ENCODE measurements at regions not wholly inside any gene's neighbourhood (a gene's known extent, or its start where the extent isn't known, plus 50 kb on each side); places are given as distances from the start of the nearest gene placed in this dataset.

- no peak for DNase-seq
- H3K27ac Mint-ChIP-seq = no peak overlapping the region
Measured at GRCh38 chr1:30478283-30478682, 245.1 kb downstream of the MATN1 start.

GRCh38 chr1:30477588-30477987 lies 245.8 kb downstream of the MATN1 start:
- H3K27ac Mint-ChIP-seq = no peak overlapping the region
- no peak for TF ChIP-seq CTCF (IDR thresholded peaks at IDR 0.05)
- peaks cover 14% of the 10 kb centered on the region for H3K27me3 Mint-ChIP-seq (ENCODE audit: insufficient read depth)
- no peaks in the 10 kb centered on the region for H3K36me3 Mint-ChIP-seq (ENCODE audit: low read depth)
- no peak for DNase-seq
- peaks cover 17% of the 10 kb centered on the region for H3K9me3 Mint-ChIP-seq
- no peaks in the 10 kb centered on the region for H3K4me1 Mint-ChIP-seq (ENCODE audit: low read depth)
- H3K4me3 Mint-ChIP-seq = no peak overlapping the region

More at GRCh38 chr1:30478283-30478682, 245.1 kb downstream of the MATN1 start:
- H3K4me3 Mint-ChIP-seq = no peak overlapping the region
- no peaks in the 10 kb centered on the region for H3K4me1 Mint-ChIP-seq (ENCODE audit: low read depth)
- no peak for TF ChIP-seq CTCF (IDR thresholded peaks at IDR 0.05)
- H3K27me3 Mint-ChIP-seq (ENCODE audit: insufficient read depth) = peaks cover 14% of the 10 kb centered on the region
- H3K9me3 Mint-ChIP-seq = peaks cover 17% of the 10 kb centered on the region
- no peaks in the 10 kb centered on the region for H3K36me3 Mint-ChIP-seq (ENCODE audit: low read depth)

GRCh38 chr1:30476911-30477459 lies 246.4 kb downstream of the MATN1 start:
- no peak for TF ChIP-seq CTCF (IDR thresholded peaks at IDR 0.05)
- peaks cover 13% of the 10 kb centered on the region for H3K27me3 Mint-ChIP-seq (ENCODE audit: insufficient read depth)
- no peak for DNase-seq

DNA sequence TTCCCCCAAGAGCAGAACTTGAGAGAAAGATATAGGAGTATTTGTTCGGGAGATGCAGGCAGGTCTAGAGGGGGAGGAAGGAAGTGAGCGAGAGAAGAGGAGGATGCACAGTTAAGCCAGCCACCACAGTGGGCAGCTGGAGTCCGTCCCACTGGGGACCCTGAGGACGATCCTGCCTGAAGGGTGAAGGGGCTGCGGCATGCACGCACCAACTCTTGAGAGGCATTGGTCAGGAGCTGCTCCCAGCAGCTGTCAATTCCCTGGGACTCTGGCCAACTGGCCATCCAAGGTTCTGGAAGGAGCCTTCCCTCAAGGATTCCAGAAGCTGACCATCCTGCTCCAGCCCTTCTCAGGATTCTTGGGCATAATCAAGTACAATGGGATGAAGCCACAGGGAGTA lies 246.9 kb downstream of the MATN1 start:
- no peak overlapping the region for H3K27ac Mint-ChIP-seq
- peaks cover 11% of the 10 kb centered on the region for H3K9me3 Mint-ChIP-seq
- DNase-seq = no peak
- TF ChIP-seq CTCF (IDR thresholded peaks at IDR 0.05) = no peak
- no peaks in the 10 kb centered on the region for H3K4me1 Mint-ChIP-seq (ENCODE audit: low read depth)
- no peaks in the 10 kb centered on the region for H3K36me3 Mint-ChIP-seq (ENCODE audit: low read depth)
- H3K4me3 Mint-ChIP-seq = no peak overlapping the region
- H3K27me3 Mint-ChIP-seq (ENCODE audit: insufficient read depth) = peaks cover 13% of the 10 kb centered on the region

More at GRCh38 chr1:30476911-30477459, 246.4 kb downstream of the MATN1 start:
- peaks cover 16% of the 10 kb centered on the region for H3K9me3 Mint-ChIP-seq
- H3K4me3 Mint-ChIP-seq = no peak overlapping the region
- H3K27ac Mint-ChIP-seq = no peak overlapping the region
- H3K4me1 Mint-ChIP-seq (ENCODE audit: low read depth) = no peaks in the 10 kb centered on the region
- H3K36me3 Mint-ChIP-seq (ENCODE audit: low read depth) = no peaks in the 10 kb centered on the region

GRCh38 chr1:30475966-30476365 lies 247.4 kb downstream of the MATN1 start:
- no peaks in the 10 kb centered on the region for H3K36me3 Mint-ChIP-seq (ENCODE audit: low read depth)
- no peaks in the 10 kb centered on the region for H3K4me1 Mint-ChIP-seq (ENCODE audit: low read depth)
- H3K27ac Mint-ChIP-seq = no peak overlapping the region
- H3K4me3 Mint-ChIP-seq = no peak overlapping the region
- TF ChIP-seq CTCF (IDR thresholded peaks at IDR 0.05) = no peak
- no peak for DNase-seq
- H3K27me3 Mint-ChIP-seq (ENCODE audit: insufficient read depth) = peaks cover 13% of the 10 kb centered on the region
- H3K9me3 Mint-ChIP-seq = peaks cover 5% of the 10 kb centered on the region

GRCh38 chr1:30475201-30475600 lies 248.2 kb downstream of the MATN1 start:
- DNase-seq = no peak
- no peak overlapping the region for H3K27ac Mint-ChIP-seq
- H3K9me3 Mint-ChIP-seq = no peaks in the 10 kb centered on the region
- H3K36me3 Mint-ChIP-seq (ENCODE audit: low read depth) = no peaks in the 10 kb centered on the region
- no peak overlapping the region for H3K4me3 Mint-ChIP-seq
- H3K4me1 Mint-ChIP-seq (ENCODE audit: low read depth) = no peaks in the 10 kb centered on the region
- H3K27me3 Mint-ChIP-seq (ENCODE audit: insufficient read depth) = peaks cover 13% of the 10 kb centered on the region
- no peak for TF ChIP-seq CTCF (IDR thresholded peaks at IDR 0.05)

Data from HFFc6 (cell line).